H1 (cell line): ENCODE measurements at regions not wholly inside any gene's neighbourhood (a gene's known extent, or its start where the extent isn't known, plus 50 kb on each side); places are given as distances from the start of the nearest gene placed in this dataset.

ENCODE experiments used
- CTCF ChIA-PET: fragments of 300-600 bp; sonication (Branson Sonifier 250); formaldehyde crosslinking; loops from one replicate; lab custom pipeline; 2021; ENCODE audit not compliant: partially characterized antibody; lab: Charles Lee
- POLR2A ChIA-PET: fragments of 300-600 bp; sonication (Branson Sonifier 250); formaldehyde crosslinking; loops from one replicate; lab custom pipeline; 2021; ENCODE audit warnings: inconsistent platforms; ENCODE audit not compliant: partially characterized antibody; lab: Charles Lee
- DNase-seq, 2 experiments: peaks; one replicate each; pipeline versions ENCODE4 v3.0.0 to v3.0.0-alpha.2; 2010 to 2022; ENCODE audit warnings: low spot score in 2 of 2, low read depth in 1 of 2, mixed read lengths in 1 of 2
- FAIRE-seq: peaks from 2 replicates; lab custom pipeline; 2011; peaks lifted over from hg19 to GRCh38; lab: Jason Lieb, UNC
- H2AFZ ChIP-seq: 2 replicates; pipeline ENCODE4 v1.8.1; 2012; ENCODE audit warnings: low read length, inconsistent platforms
- H2AK5ac ChIP-seq: 2 replicates; pipeline ENCODE4 v1.6.1; 2013; ENCODE audit warnings: low read depth, low read length
- H2BK120ac ChIP-seq: replicated peaks from 2 replicates; pipeline ENCODE3; 2013; ENCODE audit warnings: low read depth, low read length, inconsistent platforms
- H2BK12ac ChIP-seq: 2 replicates; pipeline ENCODE4 v1.6.1; 2013; ENCODE audit warnings: low read depth, low read length
- H2BK15ac ChIP-seq: 2 replicates; pipeline ENCODE4 v1.6.1; 2013; ENCODE audit warnings: low read length
- H2BK20ac ChIP-seq: 2 replicates; pipeline ENCODE4 v1.6.1; 2013; ENCODE audit warnings: low read length
- H2BK5ac ChIP-seq: 2 replicates; pipeline ENCODE4 v1.6.1; 2013; ENCODE audit warnings: low read depth, low read length
- H3K14ac ChIP-seq: 2 replicates; pipeline ENCODE4 v1.6.1; 2013; ENCODE audit warnings: inconsistent platforms; ENCODE audit not compliant: insufficient read length
- H3K18ac ChIP-seq: 2 replicates; pipeline ENCODE4 v1.6.1; 2013; ENCODE audit warnings: low read length; ENCODE audit errors: extremely low read depth
- H3K23ac ChIP-seq: 2 replicates; pipeline ENCODE4 v1.6.1; 2013; ENCODE audit warnings: inconsistent platforms; ENCODE audit not compliant: insufficient read length
- H3K23me2 ChIP-seq: 2 replicates; pipeline ENCODE4 v1.6.1; 2013; ENCODE audit warnings: low read depth, low read length
- H3K27ac ChIP-seq: 2 replicates; pipeline ENCODE4 v1.6.1; 2011; ENCODE audit warnings: low read depth, low read length, inconsistent platforms
- H3K27me3 ChIP-seq, 4 experiments: replicated peaks in 1 of 4; 1 replicate in 1 of 4; 2 replicates in 3 of 4; pipeline versions ENCODE4 v1.6.1 to v1.8.1; 2011 to 2013; ENCODE audit warnings: low read length in 3 of 4, mild to moderate bottlenecking in 3 of 4, inconsistent platforms in 2 of 4, mixed read lengths in 2 of 4, moderate library complexity in 1 of 4; ENCODE audit not compliant: control insufficient read depth in 3 of 4, insufficient read depth in 3 of 4; ENCODE audit errors: extremely low read depth in 1 of 4
- H3K36me3 ChIP-seq, 4 experiments: 2 replicates each; pipeline versions ENCODE4 v1.6.1 to v1.8.1; 2011 to 2013; ENCODE audit warnings: mild to moderate bottlenecking in 4 of 4, low read length in 3 of 4, moderate library complexity in 2 of 4, control low read depth in 1 of 4, inconsistent platforms in 1 of 4; ENCODE audit not compliant: insufficient read depth in 4 of 4, control insufficient read depth in 2 of 4
- H3K4ac ChIP-seq: replicated peaks from 2 replicates; pipeline ENCODE3; 2013; ENCODE audit warnings: low read length, low read depth, mixed read lengths, inconsistent platforms; ENCODE audit not compliant: insufficient read length
- H3K4me1 ChIP-seq, 4 experiments: replicated peaks in 1 of 4; 1 replicate in 1 of 4; 2 replicates in 3 of 4; pipeline versions ENCODE4 v1.6.1 to v1.8.1; 2011 to 2013; ENCODE audit warnings: low read length in 3 of 4, inconsistent platforms in 2 of 4, mixed read lengths in 1 of 4; ENCODE audit not compliant: insufficient read depth in 4 of 4, control insufficient read depth in 3 of 4
- H3K4me2 ChIP-seq, 2 experiments: 2 replicates each; pipeline versions ENCODE4 v1.6.1 to v1.8.1; 2011 to 2013; ENCODE audit warnings: low read depth in 2 of 2, low read length in 2 of 2, control low read depth in 1 of 2, inconsistent platforms in 1 of 2, mild to moderate bottlenecking in 1 of 2; ENCODE audit not compliant: insufficient read depth in 1 of 2
- H3K4me3 ChIP-seq, 4 experiments: fragments of 200-600, 300-600 bp in 1 of 4; sonication (generic), shearing (Covaris generic), sonication (Bioruptor Twin) in 1 of 4; 2 replicates each; pipeline versions ENCODE4 v1.5.1 to v1.8.1; 2011 to 2016; ENCODE audit warnings: low read length in 4 of 4, low read depth in 3 of 4, control low read depth in 2 of 4, inconsistent platforms in 2 of 4, mild to moderate bottlenecking in 2 of 4, mixed read lengths in 1 of 4, moderate library complexity in 1 of 4; ENCODE audit not compliant: insufficient read depth in 2 of 4; ENCODE audit errors: extremely low read depth in 1 of 4
- H3K56ac ChIP-seq: replicated peaks from 2 replicates; pipeline ENCODE3; 2013; ENCODE audit warnings: low read depth, mild to moderate bottlenecking, mixed read lengths, low read length, inconsistent platforms; ENCODE audit not compliant: insufficient read length
- H3K79me1 ChIP-seq: 2 replicates; pipeline ENCODE4 v1.6.1; 2013; ENCODE audit warnings: low read depth, low read length, control low read depth
- H3K79me2 ChIP-seq, 2 experiments: 2 replicates each; pipeline versions ENCODE4 v1.6.1 to v1.8.1; 2012 to 2013; ENCODE audit warnings: low read length in 2 of 2, mild to moderate bottlenecking in 2 of 2, inconsistent platforms in 1 of 2; ENCODE audit not compliant: insufficient read depth in 2 of 2, control insufficient read depth in 1 of 2
- H3K9ac ChIP-seq, 4 experiments: replicated peaks in 1 of 4; 1 replicate in 1 of 4; 2 replicates in 3 of 4; pipeline versions ENCODE4 v1.6.1 to v1.8.1; 2011 to 2013; ENCODE audit warnings: low read depth in 3 of 4, low read length in 3 of 4, control low read depth in 2 of 4, mild to moderate bottlenecking in 2 of 4, moderate library complexity in 2 of 4, inconsistent platforms in 1 of 4; ENCODE audit errors: extremely low read depth in 1 of 4
- H3K9me3 ChIP-seq, 2 experiments: 2 replicates each; pipeline versions ENCODE4 v1.6.1 to v1.8.1; 2012 to 2013; ENCODE audit warnings: mild to moderate bottlenecking in 2 of 2, moderate library complexity in 2 of 2, control low read depth in 1 of 2, inconsistent platforms in 1 of 2, low read depth in 1 of 2, low read length in 1 of 2, mixed read lengths in 1 of 2; ENCODE audit not compliant: insufficient read depth in 2 of 2
- H4K20me1 ChIP-seq, 2 experiments: replicated peaks in 1 of 2; 2 replicates each; pipeline versions ENCODE3 to v1.8.1; 2011 to 2013; ENCODE audit warnings: inconsistent platforms in 2 of 2, low read length in 2 of 2, mild to moderate bottlenecking in 1 of 2; ENCODE audit not compliant: insufficient read depth in 2 of 2, control insufficient read depth in 1 of 2
- H4K5ac ChIP-seq: 2 replicates; pipeline ENCODE4 v1.6.1; 2013; ENCODE audit warnings: low read length, low read depth, mixed read lengths, inconsistent platforms; ENCODE audit not compliant: insufficient read length
- H4K8ac ChIP-seq: 2 replicates; pipeline ENCODE4 v1.8.0; 2013; ENCODE audit warnings: mild to moderate bottlenecking, moderate library complexity, low read length, inconsistent platforms; ENCODE audit not compliant: insufficient read depth; ENCODE audit errors: extremely low read depth
- H4K91ac ChIP-seq: replicated peaks from 2 replicates; pipeline ENCODE3; 2013; ENCODE audit warnings: low read length, mixed read lengths, inconsistent platforms; ENCODE audit not compliant: insufficient read length
- ASH2L ChIP-seq: fragments of 200-600, 300-600 bp; sonication (generic); IDR thresholded peaks from one replicate; pipeline ENCODE4 v1.7.1; 2017; ENCODE audit warnings: low read length
- BRCA1 ChIP-seq: IDR thresholded peaks from 2 replicates; pipeline ENCODE4 v1.6.1; 2012; ENCODE audit warnings: low read depth, low read length, improper control_type of control experiment
- CBX5 ChIP-seq: fragments of 300-800, 300-1000 bp; sonication (generic); IDR thresholded peaks from 2 replicates; pipeline ENCODE4 v1.7.1; 2016; ENCODE audit warnings: antibody characterized with exemption, low read length, low read depth
- CEBPB ChIP-seq: IDR thresholded peaks from 2 replicates; pipeline ENCODE4 v1.6.1; 2012; ENCODE audit warnings: low read depth, low read length
- CHD1 ChIP-seq: IDR thresholded peaks from 2 replicates; pipeline ENCODE4 v1.6.1; 2012; ENCODE audit warnings: low read depth, low read length, improper control_type of control experiment
- CHD2 ChIP-seq: IDR thresholded peaks from 2 replicates; pipeline ENCODE4 v1.6.1; 2012; ENCODE audit warnings: low read length, improper control_type of control experiment
- KDM1A ChIP-seq: fragments of 200-600, 300-600 bp; sonication (generic); IDR thresholded peaks from 2 replicates; pipeline ENCODE4 v1.7.1; 2016; ENCODE audit warnings: mild to moderate bottlenecking, low read length, borderline replicate concordance
- MAX ChIP-seq: IDR thresholded peaks from 2 replicates; pipeline ENCODE4 v1.6.1; 2012; ENCODE audit warnings: inconsistent platforms
- POLR2A ChIP-seq, 2 experiments: IDR thresholded peaks; 1 replicate in 1 of 2; 2 replicates in 1 of 2; pipeline ENCODE4 v1.6.1; 2011; ENCODE audit warnings: low read depth in 2 of 2, low read length in 2 of 2, mild to moderate bottlenecking in 2 of 2; ENCODE audit errors: control extremely low read depth in 1 of 2
- SIRT6 ChIP-seq: IDR thresholded peaks from one replicate; pipeline ENCODE4 v1.7.1; 2012; ENCODE audit warnings: low read length, inconsistent platforms
- SP2 ChIP-seq: IDR thresholded peaks from 2 replicates; pipeline ENCODE4 v1.6.1; 2012; ENCODE audit warnings: mild to moderate bottlenecking, low read length, inconsistent platforms
- ZNF274 ChIP-seq: IDR thresholded peaks from 2 replicates; pipeline ENCODE4 v1.7.0; 2012; ENCODE audit warnings: low read length, borderline replicate concordance; ENCODE audit errors: extremely low read depth
- WGBS, 2 experiments: shearing (Covaris generic) in 1 of 2; methylation state at CpG; one replicate each; pipeline versions ENCODE4 v1.1.6 to v1.1.7; 2013 to 2015; ENCODE audit warnings: low lambda C conversion rate in 2 of 2, mixed read lengths in 2 of 2, inconsistent platforms in 1 of 2, low coverage in 1 of 2, missing lambda C conversion rate in 1 of 2; ENCODE audit not compliant: insufficient replicate concordance in 2 of 2, insufficient coverage in 1 of 2, insufficient read length in 1 of 2; ENCODE audit errors: extremely low coverage in 1 of 2, missing lambda C conversion rate in 1 of 2; 5-methylcytosine and 5-hydroxymethylcytosine counted together
- TF ChIP-seq, protein P1 (sequence below), 3 experiments: IDR thresholded peaks; 1 replicate in 2 of 3; 2 replicates in 1 of 3; pipeline versions ENCODE4 v1.5.1 to v1.6.1; 2011; ENCODE audit warnings: low read length in 3 of 3, mild to moderate bottlenecking in 3 of 3, inconsistent platforms in 2 of 3, low read depth in 1 of 3, moderate library complexity in 1 of 3; ENCODE audit not compliant: insufficient read depth in 1 of 3; ENCODE audit errors: control extremely low read depth in 1 of 3

DNA sequence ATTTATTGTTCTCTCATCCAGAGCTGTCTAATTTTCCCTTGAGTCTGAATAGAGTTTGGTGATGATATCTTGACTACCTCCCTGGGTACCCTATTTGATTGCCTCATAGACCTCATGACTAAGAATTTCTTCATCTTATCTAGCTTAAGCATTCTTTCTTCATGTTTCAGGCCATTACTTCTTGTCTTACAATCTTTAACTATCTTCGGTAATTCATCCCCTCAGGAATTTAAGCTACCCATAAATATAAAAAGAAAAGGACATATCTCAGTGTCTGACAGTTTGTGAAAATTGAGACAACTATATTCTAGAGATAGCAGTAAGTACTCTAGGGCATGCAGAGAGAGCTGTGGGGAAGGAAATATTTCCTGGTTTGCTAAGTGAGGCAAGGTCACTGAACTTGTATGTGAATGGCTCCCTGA is 466.1 kb upstream of the GRID2 start:
- ChIA-PET CTCF (interaction anchor here (0.9 kb wide), 1 partner anchor 15 kb away, joined by 4 read pairs; no protein-coding TSS in a partner anchor), POLR2A (no interaction called here)

More for the DNA sequence above, 466.1 kb upstream of the GRID2 start:
- Histone ChIP-seq H3K4me1 (no peaks in the 10 kb centered on the region), H3K56ac (no peak overlapping the region), H4K20me1 (no peaks in the 10 kb centered on the region), H3K9me3 (0 out of 4 replicates have a peak, but pooled peaks cover 0 to 2% of the 10 kb centered on the region in 2 experiments), H3K23ac (no peak overlapping the region), H2BK15ac (no peak overlapping the region), H3K4ac (no peak overlapping the region), H4K8ac (no peak overlapping the region), H2BK5ac (no peak overlapping the region), H4K5ac (no peak overlapping the region), H3K79me1 (no peaks in the 10 kb centered on the region), H3K14ac (no peak overlapping the region), H2BK20ac (no peak overlapping the region), H3K9ac (no peak overlapping the region), H3K79me2 (no peaks in the 10 kb centered on the region), H2BK120ac (no peak overlapping the region), H2AFZ (no peak overlapping the region), H3K23me2 (no peaks in the 10 kb centered on the region), H3K4me3 (no peak overlapping the region), H3K4me2 (no peak overlapping the region), H3K27ac (no peak overlapping the region)
- no peak for FAIRE-seq
- TF ChIP-seq MAX (no peak), CBX5 (no peak), KDM1A (no peak), SP2 (no peak), CHD1 (no peak), CEBPB (no peak), ZNF274 (no peak), POLR2A (IDR thresholded peaks at IDR 0.05; ENCODE audit: control extremely low read depth in 1 of 2, low read depth in 2 of 2, low read length in 2 of 2) (no peak), CHD2 (no peak), BRCA1 (no peak), SIRT6 (no peak), ASH2L (no peak)
- TF ChIP-seq, protein P1, sequence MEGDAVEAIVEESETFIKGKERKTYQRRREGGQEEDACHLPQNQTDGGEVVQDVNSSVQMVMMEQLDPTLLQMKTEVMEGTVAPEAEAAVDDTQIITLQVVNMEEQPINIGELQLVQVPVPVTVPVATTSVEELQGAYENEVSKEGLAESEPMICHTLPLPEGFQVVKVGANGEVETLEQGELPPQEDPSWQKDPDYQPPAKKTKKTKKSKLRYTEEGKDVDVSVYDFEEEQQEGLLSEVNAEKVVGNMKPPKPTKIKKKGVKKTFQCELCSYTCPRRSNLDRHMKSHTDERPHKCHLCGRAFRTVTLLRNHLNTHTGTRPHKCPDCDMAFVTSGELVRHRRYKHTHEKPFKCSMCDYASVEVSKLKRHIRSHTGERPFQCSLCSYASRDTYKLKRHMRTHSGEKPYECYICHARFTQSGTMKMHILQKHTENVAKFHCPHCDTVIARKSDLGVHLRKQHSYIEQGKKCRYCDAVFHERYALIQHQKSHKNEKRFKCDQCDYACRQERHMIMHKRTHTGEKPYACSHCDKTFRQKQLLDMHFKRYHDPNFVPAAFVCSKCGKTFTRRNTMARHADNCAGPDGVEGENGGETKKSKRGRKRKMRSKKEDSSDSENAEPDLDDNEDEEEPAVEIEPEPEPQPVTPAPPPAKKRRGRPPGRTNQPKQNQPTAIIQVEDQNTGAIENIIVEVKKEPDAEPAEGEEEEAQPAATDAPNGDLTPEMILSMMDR (IDR thresholded peaks at IDR 0.05; ENCODE audit: control extremely low read depth in 1 of 3, insufficient read depth in 1 of 3, low read depth in 1 of 3, low read length in 3 of 3): no peak
- TF ChIP-seq, all 59 proteins: peak for 0
- no peak overlapping the region for H2AK5ac ChIP-seq
- no peaks in the 10 kb centered on the region for H3K27me3 ChIP-seq
- H2BK12ac ChIP-seq: no peak overlapping the region
- 89% methylated on average over 1 of the region's 1 CpG; no CpG with 5 or more reads in 1 of the 2 experiments for WGBS, 2 experiments
- no peaks in the 10 kb centered on the region for H3K36me3 ChIP-seq
- no peak overlapping the region for H4K91ac ChIP-seq
- no peak overlapping the region for H3K18ac ChIP-seq
- no peak for DNase-seq
